H1 (cell line): ENCODE measurements at regions not wholly inside any gene's neighbourhood (a gene's known extent, or its start where the extent isn't known, plus 50 kb on each side); places are given as distances from the start of the nearest gene placed in this dataset.

Experiments used
- SRF ChIP-seq: IDR thresholded peaks from 2 replicates; pipeline ENCODE4 v1.6.1; 2011; ENCODE audit warnings: mild to moderate bottlenecking, low read depth, low read length, moderate library complexity
- TEAD4 ChIP-seq: IDR thresholded peaks from 2 replicates; pipeline ENCODE4 v1.6.1; 2012; ENCODE audit warnings: low read depth, low read length, inconsistent platforms, mixed read lengths
- YY1 ChIP-seq: IDR thresholded peaks from 2 replicates; pipeline ENCODE4 v1.6.1; 2011; ENCODE audit warnings: low read depth, mild to moderate bottlenecking, low read length

DNA sequence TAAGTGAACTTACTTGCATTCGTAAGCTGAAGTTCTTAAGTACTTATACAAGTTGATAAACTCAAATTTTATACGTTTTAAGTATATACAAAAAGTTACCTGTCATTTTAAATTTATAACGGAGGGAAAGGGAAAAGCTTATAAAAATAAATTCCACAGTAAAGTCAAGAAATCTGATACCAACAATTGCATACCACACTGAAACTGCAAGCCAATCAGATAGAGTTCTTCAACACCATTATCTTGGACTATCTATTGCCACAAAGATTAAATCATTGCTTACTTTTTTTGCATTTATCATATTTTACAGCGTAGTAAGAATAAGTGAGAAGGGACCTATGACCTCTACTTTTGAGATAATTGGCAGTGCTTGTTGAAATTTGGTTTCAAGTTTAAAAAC is 386.7 kb downstream of the TFAP2A start:
- TF ChIP-seq TEAD4, result no peak
- TF ChIP-seq SRF, result no peak
- TF ChIP-seq YY1, result no peak
